ENCODE measurements at regions not wholly inside any gene's neighbourhood (a gene's known extent, or its start where the extent isn't known, plus 50 kb on each side); places are given as distances from the start of the nearest gene placed in this dataset.

DNA sequence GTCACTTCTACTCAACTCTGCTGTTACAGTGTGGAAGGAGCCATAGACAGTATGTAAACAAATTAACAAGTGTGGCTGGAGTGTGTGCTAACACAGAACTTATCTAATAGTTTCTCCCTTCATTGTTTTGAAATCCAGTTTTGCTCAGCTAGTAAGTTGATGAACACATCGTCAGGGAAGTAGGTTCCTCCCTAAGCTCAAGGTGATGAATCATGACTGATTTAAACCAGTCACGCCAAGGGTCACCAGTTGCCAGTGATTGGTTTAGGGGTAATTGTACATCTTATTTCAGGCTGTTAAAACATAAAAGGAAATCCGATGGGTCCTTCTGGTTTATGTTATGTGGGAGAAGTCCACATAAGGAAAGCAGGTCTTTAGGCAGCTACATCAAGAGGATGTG, 97.0 kb upstream of the CHODL start:
- Mint-ChIP-seq H3K36me3 (ENCODE audit: low read depth) (peaks cover 5% of the 10 kb centered on the region; the same call in 1 of the 2 replicates), H3K27ac (no peak overlapping the region)
- TF ChIP-seq, protein P1, sequence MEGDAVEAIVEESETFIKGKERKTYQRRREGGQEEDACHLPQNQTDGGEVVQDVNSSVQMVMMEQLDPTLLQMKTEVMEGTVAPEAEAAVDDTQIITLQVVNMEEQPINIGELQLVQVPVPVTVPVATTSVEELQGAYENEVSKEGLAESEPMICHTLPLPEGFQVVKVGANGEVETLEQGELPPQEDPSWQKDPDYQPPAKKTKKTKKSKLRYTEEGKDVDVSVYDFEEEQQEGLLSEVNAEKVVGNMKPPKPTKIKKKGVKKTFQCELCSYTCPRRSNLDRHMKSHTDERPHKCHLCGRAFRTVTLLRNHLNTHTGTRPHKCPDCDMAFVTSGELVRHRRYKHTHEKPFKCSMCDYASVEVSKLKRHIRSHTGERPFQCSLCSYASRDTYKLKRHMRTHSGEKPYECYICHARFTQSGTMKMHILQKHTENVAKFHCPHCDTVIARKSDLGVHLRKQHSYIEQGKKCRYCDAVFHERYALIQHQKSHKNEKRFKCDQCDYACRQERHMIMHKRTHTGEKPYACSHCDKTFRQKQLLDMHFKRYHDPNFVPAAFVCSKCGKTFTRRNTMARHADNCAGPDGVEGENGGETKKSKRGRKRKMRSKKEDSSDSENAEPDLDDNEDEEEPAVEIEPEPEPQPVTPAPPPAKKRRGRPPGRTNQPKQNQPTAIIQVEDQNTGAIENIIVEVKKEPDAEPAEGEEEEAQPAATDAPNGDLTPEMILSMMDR (IDR thresholded peaks at IDR 0.05) = no peak

GRCh38 chr21:18146820-18147219, 97.8 kb upstream of the CHODL start:
- TF ChIP-seq, protein P1 (IDR thresholded peaks at IDR 0.05) = no peak
- no peak overlapping the region for H3K4me3 Mint-ChIP-seq
- DNase-seq = no peak
- H3K4me1 Mint-ChIP-seq (ENCODE audit: low read depth) = no peaks in the 10 kb centered on the region
- peaks cover 41% of the 10 kb centered on the region for H3K9me3 Mint-ChIP-seq
- peaks cover 5% of the 10 kb centered on the region; the same call in 1 of the 2 replicates for H3K36me3 Mint-ChIP-seq (ENCODE audit: low read depth)
- H3K27me3 Mint-ChIP-seq (ENCODE audit: insufficient read depth) = no peaks in the 10 kb centered on the region; the same call in 1 of the 2 replicates
- no peak overlapping the region for H3K27ac Mint-ChIP-seq

More for the DNA sequence above, 97.0 kb upstream of the CHODL start:
- Mint-ChIP-seq H3K27me3 (ENCODE audit: insufficient read depth) (no peaks in the 10 kb centered on the region; the same call in 1 of the 2 replicates), H3K4me3 (no peak overlapping the region), H3K9me3 (peaks cover 40% of the 10 kb centered on the region), H3K4me1 (ENCODE audit: low read depth) (no peaks in the 10 kb centered on the region)
- DNase-seq = no peak

- H3K4me1 Mint-ChIP-seq (ENCODE audit: low read depth) = no peaks in the 10 kb centered on the region
- no peak overlapping the region for H3K4me3 Mint-ChIP-seq
- peaks cover 5% of the 10 kb centered on the region for H3K36me3 Mint-ChIP-seq (ENCODE audit: low read depth)
- TF ChIP-seq, protein P1 (IDR thresholded peaks at IDR 0.05) = no peak
- H3K9me3 Mint-ChIP-seq = peaks cover 40% of the 10 kb centered on the region
- DNase-seq = no peak
- no peaks in the 10 kb centered on the region for H3K27me3 Mint-ChIP-seq (ENCODE audit: insufficient read depth)
- H3K27ac Mint-ChIP-seq = no peak overlapping the region
Observed at GRCh38 chr21:18144339-18144738, 100.3 kb upstream of the CHODL start.

- TF ChIP-seq, protein P1 (IDR thresholded peaks at IDR 0.05) = no peak
- DNase-seq = no peak
- no peak overlapping the region for H3K4me3 Mint-ChIP-seq
- peaks cover 5% of the 10 kb centered on the region for H3K36me3 Mint-ChIP-seq (ENCODE audit: low read depth)
- H3K9me3 Mint-ChIP-seq = peaks cover 40% of the 10 kb centered on the region
- H3K4me1 Mint-ChIP-seq (ENCODE audit: low read depth) = no peaks in the 10 kb centered on the region
- H3K27ac Mint-ChIP-seq = no peak overlapping the region
- no peaks in the 10 kb centered on the region; the same call in 1 of the 2 replicates for H3K27me3 Mint-ChIP-seq (ENCODE audit: insufficient read depth)
Observed at GRCh38 chr21:18142655-18143054, 102.0 kb upstream of the CHODL start.

DNA sequence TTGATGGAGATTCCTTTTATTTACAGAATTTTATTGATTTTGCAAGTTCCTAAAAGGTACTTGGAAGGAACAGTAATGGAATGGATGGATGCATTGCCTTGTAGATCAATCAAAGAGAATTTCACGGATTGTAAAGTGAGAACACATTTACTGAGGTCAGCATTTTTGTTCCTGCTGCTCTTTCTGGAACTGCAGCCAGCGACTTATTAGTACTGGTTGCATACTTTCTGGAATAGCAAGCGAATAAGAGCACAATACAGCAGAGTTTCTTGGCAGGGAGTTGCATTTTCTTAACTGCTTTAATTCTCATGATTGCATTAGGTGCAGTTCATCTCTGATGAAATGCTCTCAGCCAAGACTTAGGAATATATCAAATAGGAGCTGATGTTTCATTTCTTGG, 106.1 kb upstream of the CHODL start:
- no peaks in the 10 kb centered on the region for H3K4me1 Mint-ChIP-seq (ENCODE audit: low read depth)
- H3K36me3 Mint-ChIP-seq (ENCODE audit: low read depth) = no peaks in the 10 kb centered on the region; the same call in 1 of the 2 replicates
- TF ChIP-seq, protein P1 (IDR thresholded peaks at IDR 0.05) = no peak
- H3K27ac Mint-ChIP-seq = no peak overlapping the region
- H3K27me3 Mint-ChIP-seq (ENCODE audit: insufficient read depth) = no peaks in the 10 kb centered on the region; the same call in 1 of the 2 replicates
- H3K4me3 Mint-ChIP-seq = no peak overlapping the region
- no peak for DNase-seq
- H3K9me3 Mint-ChIP-seq = peaks cover 47% of the 10 kb centered on the region

DNA sequence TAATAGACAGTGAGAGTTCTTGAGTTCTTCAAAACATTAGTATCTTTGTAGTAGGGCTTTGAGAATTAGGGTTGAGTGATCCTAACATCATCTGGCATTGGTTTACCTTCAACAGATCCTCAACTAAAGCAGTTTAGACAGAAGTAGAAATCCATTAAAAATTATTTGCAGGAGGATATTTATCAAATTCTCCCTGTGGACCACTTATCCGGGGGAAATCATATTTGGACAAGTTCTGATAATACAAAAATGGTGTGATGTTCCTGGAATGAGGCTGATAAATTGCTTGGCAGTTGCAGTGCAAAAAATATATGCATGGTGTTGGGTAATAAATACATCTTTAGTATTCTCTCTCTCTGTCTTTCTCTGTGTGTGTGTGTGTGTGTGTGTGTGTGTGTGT, 115.1 kb upstream of the CHODL start:
- TF ChIP-seq, protein P1 (IDR thresholded peaks at IDR 0.05) = no peak
- DNase-seq = no peak
- H3K27me3 Mint-ChIP-seq (ENCODE audit: insufficient read depth) = peaks cover 2% of the 10 kb centered on the region; the same call in 1 of the 2 replicates
- H3K27ac Mint-ChIP-seq = no peak overlapping the region
- H3K36me3 Mint-ChIP-seq (ENCODE audit: low read depth) = no peaks in the 10 kb centered on the region
- no peaks in the 10 kb centered on the region for H3K4me1 Mint-ChIP-seq (ENCODE audit: low read depth)
- no peak overlapping the region for H3K4me3 Mint-ChIP-seq
- H3K9me3 Mint-ChIP-seq = peaks cover 44% of the 10 kb centered on the region

All from HFFc6 (cell line).